ENCODE measurements at regions not wholly inside any gene's neighbourhood (a gene's known extent, or its start where the extent isn't known, plus 50 kb on each side); places are given as distances from the start of the nearest gene placed in this dataset.

GRCh38 chr12:77342253-77342652 lies 276.9 kb upstream of the E2F7 start:
- Histone ChIP-seq H3K4me3 (ENCODE audit: control insufficient read depth in 1 of 2, extremely low read depth in 1 of 2, low read length in 1 of 2) (no peak overlapping the region), H3K36me3 (ENCODE audit: control insufficient read depth in 2 of 2, extremely low read depth in 1 of 2, insufficient read depth in 1 of 2, low read length in 1 of 2) (no peaks in the 10 kb centered on the region), H3K27ac (ENCODE audit: low read length) (no peak overlapping the region), H3K4me1 (ENCODE audit: control insufficient read depth in 1 of 2, extremely low read depth in 1 of 2, insufficient read depth in 2 of 2, low read length in 2 of 2) (no peaks in the 10 kb centered on the region), H3K9me3 (no peaks in the 10 kb centered on the region), H3K27me3 (replicated peaks in 1 of 2; ENCODE audit: control insufficient read depth in 2 of 2, extremely low read depth in 1 of 2, insufficient read depth in 2 of 2, low read length in 1 of 2) (no peaks in the 10 kb centered on the region)
- POLR2A ChIA-PET, result no interaction called here
- Mint-ChIP-seq H3K9me3 (peaks cover 0 to 4% (median 0%) of the 10 kb centered on the region in 3 donors), H3K4me3 (no peak overlapping the region), H3K27ac (no peak overlapping the region), H3K4me1 (no peaks in the 10 kb centered on the region), H3K36me3 (no peaks in the 10 kb centered on the region), H3K27me3 (peaks cover 0 to 3% of the 10 kb centered on the region in 2 donors)
- DNase-seq (no peak), ATAC-seq (replicated peaks in 1 of 4) (no peak)
- CTCF ChIA-PET, result no interaction called here
- no CpG with 5 or more reads among the region's 2 CpGs for WGBS (ENCODE audit: insufficient coverage)

GRCh38 chr12:77339610-77340009 lies 274.2 kb upstream of the E2F7 start:
- no peak for DNase-seq
- Histone ChIP-seq H3K9me3 (no peaks in the 10 kb centered on the region), H3K4me3 (ENCODE audit: control insufficient read depth in 1 of 2, extremely low read depth in 1 of 2, low read length in 1 of 2) (no peak overlapping the region), H3K27me3 (replicated peaks in 1 of 2; ENCODE audit: control insufficient read depth in 2 of 2, extremely low read depth in 1 of 2, insufficient read depth in 2 of 2, low read length in 1 of 2) (no peaks in the 10 kb centered on the region), H3K4me1 (ENCODE audit: control insufficient read depth in 1 of 2, extremely low read depth in 1 of 2, insufficient read depth in 2 of 2, low read length in 2 of 2) (no peaks in the 10 kb centered on the region), H3K27ac (ENCODE audit: low read length) (no peak overlapping the region), H3K36me3 (ENCODE audit: control insufficient read depth in 2 of 2, extremely low read depth in 1 of 2, insufficient read depth in 1 of 2, low read length in 1 of 2) (no peaks in the 10 kb centered on the region)
- Mint-ChIP-seq H3K27ac (no peak overlapping the region), H3K9me3 (peaks cover 0 to 4% (median 0%) of the 10 kb centered on the region in 3 donors), H3K4me1 (no peaks in the 10 kb centered on the region), H3K4me3 (no peak overlapping the region), H3K36me3 (no peaks in the 10 kb centered on the region), H3K27me3 (peaks cover 0 to 3% of the 10 kb centered on the region in 2 donors)
- WGBS (ENCODE audit: insufficient coverage), result no CpG with 5 or more reads among the region's 1 CpG
- no peak for ATAC-seq (replicated peaks in 1 of 4)
- CTCF ChIA-PET, result no interaction called here
- POLR2A ChIA-PET, result no interaction called here

DNA sequence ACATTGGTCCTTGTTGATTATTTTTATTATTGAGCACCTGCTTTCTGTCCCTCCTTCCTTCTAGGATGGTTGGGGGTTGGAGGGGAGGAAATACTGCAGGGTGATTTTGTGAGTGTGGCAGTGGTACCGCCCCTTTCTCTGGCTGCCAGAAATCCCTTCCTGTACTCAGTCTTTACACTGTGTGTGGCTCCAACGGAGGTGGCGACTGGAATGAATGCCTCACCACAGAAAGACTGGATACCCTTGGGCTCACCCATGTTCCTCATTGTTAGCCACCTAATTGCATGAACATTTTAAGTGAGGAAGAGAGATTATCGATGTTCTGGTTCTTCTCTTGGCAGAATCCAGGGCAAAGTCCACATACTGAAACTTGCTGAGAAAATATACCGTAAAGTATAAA lies 272.0 kb upstream of the E2F7 start:
- Mint-ChIP-seq H3K4me1 (no peaks in the 10 kb centered on the region), H3K4me3 (no peak overlapping the region), H3K27ac (no peak overlapping the region), H3K9me3 (peaks cover 0 to 4% (median 0%) of the 10 kb centered on the region in 3 donors), H3K36me3 (no peaks in the 10 kb centered on the region), H3K27me3 (peaks cover 0 to 3% of the 10 kb centered on the region in 2 donors)
- no peak for DNase-seq
- CTCF ChIA-PET, result no interaction called here
- WGBS (ENCODE audit: insufficient coverage), result no CpG with 5 or more reads among the region's 5 CpGs
- Histone ChIP-seq H3K27ac (ENCODE audit: low read length) (no peak overlapping the region), H3K36me3 (ENCODE audit: control insufficient read depth in 2 of 2, extremely low read depth in 1 of 2, insufficient read depth in 1 of 2, low read length in 1 of 2) (no peaks in the 10 kb centered on the region), H3K4me1 (ENCODE audit: control insufficient read depth in 1 of 2, extremely low read depth in 1 of 2, insufficient read depth in 2 of 2, low read length in 2 of 2) (no peaks in the 10 kb centered on the region), H3K4me3 (ENCODE audit: control insufficient read depth in 1 of 2, extremely low read depth in 1 of 2, low read length in 1 of 2) (no peak overlapping the region), H3K27me3 (replicated peaks in 1 of 2; ENCODE audit: control insufficient read depth in 2 of 2, extremely low read depth in 1 of 2, insufficient read depth in 2 of 2, low read length in 1 of 2) (no peaks in the 10 kb centered on the region), H3K9me3 (no peaks in the 10 kb centered on the region)
- ATAC-seq (replicated peaks in 1 of 4), result no peak
- POLR2A ChIA-PET, result no interaction called here

DNA sequence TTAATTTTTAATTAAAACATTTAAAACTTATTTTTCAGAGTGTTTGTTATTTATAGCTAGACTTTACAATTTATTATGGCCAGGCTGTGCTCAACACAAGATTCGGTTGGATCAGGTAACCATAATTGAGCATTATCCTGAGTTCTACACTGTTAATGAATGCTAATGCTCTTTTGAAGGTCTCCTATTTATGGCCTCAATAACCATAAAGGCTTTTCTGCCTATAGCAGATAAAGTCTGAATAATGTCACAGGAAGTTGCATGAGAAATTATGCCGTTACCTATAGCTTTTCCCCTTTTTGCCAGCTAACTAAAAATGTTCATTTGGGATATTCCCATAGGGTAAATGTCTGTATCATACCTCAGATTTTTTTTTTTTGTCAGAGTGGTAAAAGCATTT lies 269.4 kb upstream of the E2F7 start:
- ChIA-PET POLR2A (no interaction called here), CTCF (no interaction called here)
- Histone ChIP-seq H3K9me3 (no peaks in the 10 kb centered on the region), H3K27ac (ENCODE audit: low read length) (no peak overlapping the region), H3K4me1 (ENCODE audit: control insufficient read depth in 1 of 2, extremely low read depth in 1 of 2, insufficient read depth in 2 of 2, low read length in 2 of 2) (no peaks in the 10 kb centered on the region), H3K27me3 (replicated peaks in 1 of 2; ENCODE audit: control insufficient read depth in 2 of 2, extremely low read depth in 1 of 2, insufficient read depth in 2 of 2, low read length in 1 of 2) (no peaks in the 10 kb centered on the region), H3K36me3 (ENCODE audit: control insufficient read depth in 2 of 2, extremely low read depth in 1 of 2, insufficient read depth in 1 of 2, low read length in 1 of 2) (no peaks in the 10 kb centered on the region), H3K4me3 (ENCODE audit: control insufficient read depth in 1 of 2, extremely low read depth in 1 of 2, low read length in 1 of 2) (no peak overlapping the region)
- Mint-ChIP-seq H3K27ac (no peak overlapping the region), H3K4me1 (no peaks in the 10 kb centered on the region), H3K27me3 (peaks cover 0 to 3% of the 10 kb centered on the region in 2 donors), H3K4me3 (no peak overlapping the region), H3K36me3 (no peaks in the 10 kb centered on the region), H3K9me3 (peaks cover 0 to 4% (median 3%) of the 10 kb centered on the region in 3 donors)
- WGBS (ENCODE audit: insufficient coverage), result no CpG with 5 or more reads among the region's 2 CpGs
- DNase-seq (no peak), ATAC-seq (replicated peaks in 1 of 4) (no peak)

- no peak for DNase-seq
- POLR2A ChIA-PET, result no interaction called here
- H3K4me3 Mint-ChIP-seq, result no peak overlapping the region
- no peaks in the 10 kb centered on the region for H3K36me3 Mint-ChIP-seq
- WGBS (ENCODE audit: insufficient coverage), result 89% methylated on average over 3 of the region's 7 CpGs
- peaks cover 32 to 36% of the 10 kb centered on the region in 2 donors for H3K27me3 Mint-ChIP-seq
- peaks cover 18 to 19% of the 10 kb centered on the region in 2 experiments for H3K27me3 ChIP-seq (replicated peaks in 1 of 2; ENCODE audit: control insufficient read depth in 2 of 2, extremely low read depth in 1 of 2, insufficient read depth in 2 of 2, low read length in 1 of 2)
- ATAC-seq (replicated peaks in 1 of 4), result no peak
- peaks cover 8 to 19% (median 13%) of the 10 kb centered on the region in 3 donors for H3K4me1 Mint-ChIP-seq
- no peak overlapping the region for H3K27ac ChIP-seq (ENCODE audit: low read length)
- H3K4me1 ChIP-seq (ENCODE audit: control insufficient read depth in 1 of 2, extremely low read depth in 1 of 2, insufficient read depth in 2 of 2, low read length in 2 of 2), result peaks cover 0 to 8% of the 10 kb centered on the region in 2 experiments
- no peaks in the 10 kb centered on the region for H3K9me3 ChIP-seq
- H3K27ac Mint-ChIP-seq, result no peak overlapping the region
- H3K4me3 ChIP-seq (ENCODE audit: control insufficient read depth in 1 of 2, extremely low read depth in 1 of 2, low read length in 1 of 2), result no peak overlapping the region
- no peaks in the 10 kb centered on the region for H3K36me3 ChIP-seq (ENCODE audit: control insufficient read depth in 2 of 2, extremely low read depth in 1 of 2, insufficient read depth in 1 of 2, low read length in 1 of 2)
- peaks cover 0 to 3% (median 0%) of the 10 kb centered on the region in 3 donors for H3K9me3 Mint-ChIP-seq
- CTCF ChIA-PET, result no interaction called here
These were observed 263.0 kb upstream of the E2F7 start for GRCh38 chr12:77328326-77328725.

DNA sequence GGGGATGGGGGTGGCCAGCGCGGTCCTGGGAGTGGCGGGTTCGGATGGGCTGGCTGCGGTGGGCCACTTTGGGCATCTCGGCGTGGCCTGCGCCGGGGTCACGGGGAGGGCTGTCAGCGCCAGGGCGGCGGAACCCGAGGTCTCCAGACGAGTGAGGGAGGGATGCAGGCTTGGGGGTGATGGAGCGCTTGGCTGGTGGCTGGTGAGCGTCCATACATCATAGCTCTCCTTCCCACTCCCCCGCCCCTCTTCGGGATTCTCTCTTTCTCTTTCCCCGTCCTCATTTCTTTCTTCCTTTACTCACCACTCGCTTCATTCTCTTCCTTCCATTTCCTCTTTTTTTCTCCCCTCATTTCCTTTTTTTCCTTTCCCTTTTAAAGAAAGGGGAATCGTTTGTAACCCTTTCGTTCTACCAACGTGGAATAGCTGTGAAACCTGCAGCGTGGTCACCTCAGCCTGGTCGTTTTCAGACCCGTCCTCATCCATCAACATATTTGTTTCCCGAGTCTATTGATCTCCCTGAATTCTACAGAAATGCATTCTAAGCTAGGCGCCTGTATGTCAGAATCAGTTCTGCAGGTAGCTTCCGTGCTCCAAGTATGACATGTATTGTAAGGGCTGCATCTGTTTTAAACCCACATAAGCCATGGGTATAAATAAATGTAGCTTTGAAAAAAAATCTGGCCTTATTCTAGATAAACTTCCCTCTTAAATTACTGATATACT lies 260.3 kb upstream of the E2F7 start:
- peak overlapping the region in 2 of 3 donors; percentile 29 to 52 for H3K4me3 Mint-ChIP-seq
- POLR2A ChIA-PET, result no interaction called here
- peaks cover 0 to 4% (median 2%) of the 10 kb centered on the region in 3 donors for H3K9me3 Mint-ChIP-seq
- CTCF ChIA-PET, result no interaction called here
- peaks cover 8 to 19% (median 13%) of the 10 kb centered on the region in 3 donors for H3K4me1 Mint-ChIP-seq
- no peaks in the 10 kb centered on the region for H3K36me3 Mint-ChIP-seq
- peaks cover 19% of the 10 kb centered on the region in 2 experiments for H3K27me3 ChIP-seq (replicated peaks in 1 of 2; ENCODE audit: control insufficient read depth in 2 of 2, extremely low read depth in 1 of 2, insufficient read depth in 2 of 2, low read length in 1 of 2)
- no peak overlapping the region for H3K27ac Mint-ChIP-seq
- WGBS (ENCODE audit: insufficient coverage), result 10% methylated on average over 10 of the region's 30 CpGs
- no peak overlapping the region for H3K27ac ChIP-seq (ENCODE audit: low read length)
- DNase-seq (no peak), ATAC-seq (replicated peaks in 1 of 4) (no peak)
- H3K4me1 ChIP-seq (ENCODE audit: control insufficient read depth in 1 of 2, extremely low read depth in 1 of 2, insufficient read depth in 2 of 2, low read length in 2 of 2), result peaks cover 0 to 8% of the 10 kb centered on the region in 2 experiments
- H3K9me3 ChIP-seq, result no peaks in the 10 kb centered on the region
- peaks cover 45 to 47% of the 10 kb centered on the region in 2 donors for H3K27me3 Mint-ChIP-seq
- H3K4me3 ChIP-seq (ENCODE audit: control insufficient read depth in 1 of 2, extremely low read depth in 1 of 2, low read length in 1 of 2), result no peak overlapping the region
- H3K36me3 ChIP-seq (ENCODE audit: control insufficient read depth in 2 of 2, extremely low read depth in 1 of 2, insufficient read depth in 1 of 2, low read length in 1 of 2), result no peaks in the 10 kb centered on the region

All from T-cell (primary cell).